ENCODE measurements at regions not wholly inside any gene's neighbourhood (a gene's known extent, or its start where the extent isn't known, plus 50 kb on each side); places are given as distances from the start of the nearest gene placed in this dataset.

GRCh38 chr6:105896821-105897095 is 189.4 kb upstream of the PRDM1 start:
- Histone ChIP-seq H3K4me1 (ENCODE audit: control insufficient read depth, extremely low read depth, insufficient read depth, low read length) (peaks cover 2% of the 10 kb centered on the region), H3K27ac (ENCODE audit: insufficient read depth, low read depth, low read length) (no peak overlapping the region), H3K4me2 (ENCODE audit: insufficient read depth, low read length) (no peak overlapping the region), H4K20me1 (replicated peaks; ENCODE audit: control insufficient read depth, extremely low read depth, insufficient read depth, low read length) (no peaks in the 10 kb centered on the region), H3K9me1 (replicated peaks; ENCODE audit: control insufficient read depth, extremely low read depth, insufficient read depth, low read length) (no peaks in the 10 kb centered on the region), H3K36me3 (ENCODE audit: control insufficient read depth in 2 of 2, extremely low read depth in 1 of 2, insufficient read depth in 2 of 2, low read length in 2 of 2) (no peaks in the 10 kb centered on the region), H3K9ac (replicated peaks; ENCODE audit: extremely low read depth, insufficient read depth, low read length) (no peak overlapping the region), H3K27me3 (ENCODE audit: control insufficient read depth in 2 of 2, insufficient read depth in 2 of 2, low read length in 2 of 2) (no peaks in the 10 kb centered on the region), H2AFZ (ENCODE audit: low read depth, low read length) (no peak overlapping the region), H3K9me3 (replicated peaks; ENCODE audit: control insufficient read depth, insufficient read depth, low read length) (no peaks in the 10 kb centered on the region), H3K79me2 (ENCODE audit: control insufficient read depth, insufficient read depth, low read length) (no peaks in the 10 kb centered on the region), H3K4me3 (replicated peaks in 1 of 3; ENCODE audit: insufficient read depth in 1 of 3, low read depth in 1 of 3, low read length in 3 of 3) (no peak overlapping the region)
- ChIA-PET CTCF (no interaction called here), POLR2A (no interaction called here)
- intact Hi-C loops (cut with micrococcal nuclease), result no loop called here
- dilution Hi-C loops (cut with MboI; ENCODE audit: extremely low pct_ligation_motif_present, low sequenced_read_pairs), result no loop called here
- FAIRE-seq (no peak), DNase-seq (ENCODE audit: low read depth, low spot score) (no peak)
- no TSS peak for BruUV-seq (replicated peaks)
- TF ChIP-seq EZH2 (IDR thresholded peaks at IDR 0.05; ENCODE audit: borderline replicate concordance, low read depth, low read length, severe bottlenecking) (no peak), POLR2A (IDR thresholded peaks at IDR 0.05; ENCODE audit: low read depth, low read length) (no peak), GATA2 (IDR thresholded peaks at IDR 0.05; ENCODE audit: insufficient read depth, insufficient read length, low read depth, low read length) (no peak), POLR2AphosphoS5 (IDR thresholded peaks at IDR 0.05; ENCODE audit: insufficient read depth, low read depth, low read length) (no peak), MYC (IDR thresholded peaks at IDR 0.05; ENCODE audit: low read depth, low read length) (no peak), FOS (IDR thresholded peaks at IDR 0.05; ENCODE audit: borderline replicate concordance, insufficient read depth, low read length) (no peak), JUN (IDR thresholded peaks at IDR 0.05; ENCODE audit: borderline replicate concordance, insufficient read depth, insufficient read length, low read depth) (no peak)
- TF ChIP-seq, protein P1, sequence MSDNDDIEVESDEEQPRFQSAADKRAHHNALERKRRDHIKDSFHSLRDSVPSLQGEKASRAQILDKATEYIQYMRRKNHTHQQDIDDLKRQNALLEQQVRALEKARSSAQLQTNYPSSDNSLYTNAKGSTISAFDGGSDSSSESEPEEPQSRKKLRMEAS (IDR thresholded peaks at IDR 0.05; ENCODE audit: insufficient read depth, insufficient read length), result no peak
- TF ChIP-seq, protein P2, sequence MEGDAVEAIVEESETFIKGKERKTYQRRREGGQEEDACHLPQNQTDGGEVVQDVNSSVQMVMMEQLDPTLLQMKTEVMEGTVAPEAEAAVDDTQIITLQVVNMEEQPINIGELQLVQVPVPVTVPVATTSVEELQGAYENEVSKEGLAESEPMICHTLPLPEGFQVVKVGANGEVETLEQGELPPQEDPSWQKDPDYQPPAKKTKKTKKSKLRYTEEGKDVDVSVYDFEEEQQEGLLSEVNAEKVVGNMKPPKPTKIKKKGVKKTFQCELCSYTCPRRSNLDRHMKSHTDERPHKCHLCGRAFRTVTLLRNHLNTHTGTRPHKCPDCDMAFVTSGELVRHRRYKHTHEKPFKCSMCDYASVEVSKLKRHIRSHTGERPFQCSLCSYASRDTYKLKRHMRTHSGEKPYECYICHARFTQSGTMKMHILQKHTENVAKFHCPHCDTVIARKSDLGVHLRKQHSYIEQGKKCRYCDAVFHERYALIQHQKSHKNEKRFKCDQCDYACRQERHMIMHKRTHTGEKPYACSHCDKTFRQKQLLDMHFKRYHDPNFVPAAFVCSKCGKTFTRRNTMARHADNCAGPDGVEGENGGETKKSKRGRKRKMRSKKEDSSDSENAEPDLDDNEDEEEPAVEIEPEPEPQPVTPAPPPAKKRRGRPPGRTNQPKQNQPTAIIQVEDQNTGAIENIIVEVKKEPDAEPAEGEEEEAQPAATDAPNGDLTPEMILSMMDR (IDR thresholded peaks at IDR 0.05; ENCODE audit: extremely low read depth in 1 of 2, insufficient read depth in 1 of 2, low read depth in 1 of 2, low read length in 2 of 2), result no peak
